ENCODE measurements at regions not wholly inside any gene's neighbourhood (a gene's known extent, or its start where the extent isn't known, plus 50 kb on each side); places are given as distances from the start of the nearest gene placed in this dataset.

DNA sequence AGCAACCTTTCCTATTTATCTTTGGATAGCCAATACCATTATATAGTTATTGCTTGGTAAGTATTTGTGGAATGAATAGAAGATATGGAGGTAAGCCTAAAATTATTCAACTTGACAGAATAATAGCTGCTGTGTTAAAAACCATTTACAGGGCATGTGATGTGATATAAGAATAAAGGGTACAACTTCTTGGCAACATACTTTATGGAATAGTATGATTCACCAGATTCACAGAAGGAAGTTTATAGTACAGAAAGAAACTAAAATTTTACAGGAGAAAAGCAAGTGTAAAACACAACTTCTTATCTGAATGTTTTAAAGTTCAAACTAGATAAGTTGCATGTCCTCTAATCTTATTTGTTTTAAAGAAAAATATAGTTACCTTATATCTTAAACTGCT lies 186.4 kb upstream of the ZRANB2 start:
- no peaks in the 10 kb centered on the region for H3K36me3 ChIP-seq
- no peaks in the 10 kb centered on the region for H3K4me1 ChIP-seq
- no peak overlapping the region for H3K27ac ChIP-seq
- H3K27me3 ChIP-seq, result no peaks in the 10 kb centered on the region
- H3K9me3 ChIP-seq, result no peaks in the 10 kb centered on the region
- TF ChIP-seq POLR2A (IDR thresholded peaks at IDR 0.05), result no peak
- no peak for TF ChIP-seq EP300 (IDR thresholded peaks at IDR 0.05)
- TF ChIP-seq, protein P1, sequence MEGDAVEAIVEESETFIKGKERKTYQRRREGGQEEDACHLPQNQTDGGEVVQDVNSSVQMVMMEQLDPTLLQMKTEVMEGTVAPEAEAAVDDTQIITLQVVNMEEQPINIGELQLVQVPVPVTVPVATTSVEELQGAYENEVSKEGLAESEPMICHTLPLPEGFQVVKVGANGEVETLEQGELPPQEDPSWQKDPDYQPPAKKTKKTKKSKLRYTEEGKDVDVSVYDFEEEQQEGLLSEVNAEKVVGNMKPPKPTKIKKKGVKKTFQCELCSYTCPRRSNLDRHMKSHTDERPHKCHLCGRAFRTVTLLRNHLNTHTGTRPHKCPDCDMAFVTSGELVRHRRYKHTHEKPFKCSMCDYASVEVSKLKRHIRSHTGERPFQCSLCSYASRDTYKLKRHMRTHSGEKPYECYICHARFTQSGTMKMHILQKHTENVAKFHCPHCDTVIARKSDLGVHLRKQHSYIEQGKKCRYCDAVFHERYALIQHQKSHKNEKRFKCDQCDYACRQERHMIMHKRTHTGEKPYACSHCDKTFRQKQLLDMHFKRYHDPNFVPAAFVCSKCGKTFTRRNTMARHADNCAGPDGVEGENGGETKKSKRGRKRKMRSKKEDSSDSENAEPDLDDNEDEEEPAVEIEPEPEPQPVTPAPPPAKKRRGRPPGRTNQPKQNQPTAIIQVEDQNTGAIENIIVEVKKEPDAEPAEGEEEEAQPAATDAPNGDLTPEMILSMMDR (IDR thresholded peaks at IDR 0.05), result no peak
- TF ChIP-seq POLR2AphosphoS5 (IDR thresholded peaks at IDR 0.05), result no peak
- no peak overlapping the region for H3K4me3 ChIP-seq
- no peak for DNase-seq (ENCODE audit: low spot score in 2 of 2)

DNA sequence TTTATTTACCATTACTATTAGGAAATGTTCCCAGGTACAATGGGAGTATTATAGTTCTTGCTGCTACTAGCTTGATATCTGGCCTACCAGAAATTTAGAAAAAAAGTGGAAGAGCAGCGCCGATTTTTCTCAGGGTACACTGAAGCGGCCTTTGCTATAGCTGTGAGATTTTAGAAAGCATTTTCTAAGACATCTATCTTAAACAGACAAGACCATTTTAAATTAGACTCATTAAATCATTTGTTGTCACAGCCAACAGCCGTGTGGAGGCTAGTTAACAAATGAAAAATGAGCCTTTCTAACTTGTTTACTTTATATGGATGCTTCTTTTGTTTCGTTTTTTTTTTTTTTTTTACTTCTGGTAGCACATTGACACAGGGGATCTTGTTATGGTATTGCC lies 183.2 kb upstream of the ZRANB2 start:
- TF ChIP-seq, protein P1 (IDR thresholded peaks at IDR 0.05), result no peak
- TF ChIP-seq POLR2AphosphoS5 (IDR thresholded peaks at IDR 0.05) (no peak), EP300 (IDR thresholded peaks at IDR 0.05) (no peak), POLR2A (IDR thresholded peaks at IDR 0.05) (no peak)
- Histone ChIP-seq H3K27me3 (no peaks in the 10 kb centered on the region), H3K4me3 (no peak overlapping the region), H3K4me1 (no peaks in the 10 kb centered on the region), H3K9me3 (no peaks in the 10 kb centered on the region), H3K27ac (no peak overlapping the region), H3K36me3 (no peaks in the 10 kb centered on the region)
- DNase-seq (ENCODE audit: low spot score in 2 of 2), result no peak
- 70% methylated on average over 5 of the region's 5 CpGs for WGBS

DNA sequence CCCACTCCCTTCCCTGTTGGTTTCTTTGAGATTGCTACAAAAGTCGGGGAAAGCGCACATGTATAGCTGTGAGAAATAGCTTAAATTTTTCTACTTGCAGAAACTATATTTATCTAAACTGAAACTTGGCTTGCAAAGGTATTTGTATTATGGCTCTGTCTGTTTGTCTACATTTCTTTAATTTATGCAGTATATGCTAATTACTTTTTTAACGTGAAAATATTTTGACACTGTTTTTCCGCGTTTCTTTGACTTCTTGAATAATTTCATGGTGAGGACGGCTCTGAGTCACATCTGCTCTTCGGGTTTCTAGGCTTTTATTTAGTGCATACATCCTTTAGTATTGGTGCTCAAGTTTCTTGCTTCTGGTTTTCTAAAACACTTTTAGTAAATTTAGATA lies 182.1 kb upstream of the ZRANB2 start:
- WGBS, result 70% methylated on average over 7 of the region's 7 CpGs
- no peak overlapping the region for H3K27ac ChIP-seq
- H3K36me3 ChIP-seq, result no peaks in the 10 kb centered on the region
- no peak overlapping the region for H3K4me3 ChIP-seq
- no peaks in the 10 kb centered on the region for H3K27me3 ChIP-seq
- no peaks in the 10 kb centered on the region for H3K4me1 ChIP-seq
- no peaks in the 10 kb centered on the region for H3K9me3 ChIP-seq
- TF ChIP-seq POLR2AphosphoS5 (IDR thresholded peaks at IDR 0.05) (no peak), POLR2A (IDR thresholded peaks at IDR 0.05) (no peak), EP300 (IDR thresholded peaks at IDR 0.05) (no peak)
- TF ChIP-seq, protein P1 (IDR thresholded peaks at IDR 0.05), result no peak
- no peak for DNase-seq (ENCODE audit: low spot score in 2 of 2)

DNA sequence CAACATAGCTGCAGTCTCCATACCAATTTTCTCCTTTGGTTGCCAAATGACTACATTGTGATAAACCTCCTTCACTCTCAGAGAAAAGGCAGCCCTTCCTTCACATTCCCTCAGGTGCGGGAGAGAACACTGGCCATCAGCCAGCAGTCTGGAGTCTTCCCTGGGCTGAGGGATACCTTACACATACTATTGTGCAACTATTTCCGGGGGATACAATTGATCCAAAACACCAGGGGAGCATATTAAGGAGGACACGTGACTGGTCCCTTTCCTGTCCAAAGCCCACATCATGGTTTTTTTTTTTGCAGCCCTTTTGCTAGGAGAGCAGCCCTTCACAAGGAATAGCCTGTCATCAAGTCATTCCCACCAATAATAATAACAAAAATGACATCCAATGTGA lies 172.1 kb upstream of the ZRANB2 start:
- WGBS, result 66% methylated on average over 3 of the region's 3 CpGs
- Histone ChIP-seq H3K36me3 (no peaks in the 10 kb centered on the region), H3K9me3 (no peaks in the 10 kb centered on the region), H3K27me3 (no peaks in the 10 kb centered on the region), H3K27ac (no peak overlapping the region), H3K4me1 (no peaks in the 10 kb centered on the region), H3K4me3 (no peak overlapping the region)
- TF ChIP-seq, protein P1 (IDR thresholded peaks at IDR 0.05), result no peak
- no peak for TF ChIP-seq POLR2A (IDR thresholded peaks at IDR 0.05)
- no peak for TF ChIP-seq POLR2AphosphoS5 (IDR thresholded peaks at IDR 0.05)
- no peak for TF ChIP-seq EP300 (IDR thresholded peaks at IDR 0.05)
- DNase-seq (ENCODE audit: low spot score in 2 of 2), result no peak

DNA sequence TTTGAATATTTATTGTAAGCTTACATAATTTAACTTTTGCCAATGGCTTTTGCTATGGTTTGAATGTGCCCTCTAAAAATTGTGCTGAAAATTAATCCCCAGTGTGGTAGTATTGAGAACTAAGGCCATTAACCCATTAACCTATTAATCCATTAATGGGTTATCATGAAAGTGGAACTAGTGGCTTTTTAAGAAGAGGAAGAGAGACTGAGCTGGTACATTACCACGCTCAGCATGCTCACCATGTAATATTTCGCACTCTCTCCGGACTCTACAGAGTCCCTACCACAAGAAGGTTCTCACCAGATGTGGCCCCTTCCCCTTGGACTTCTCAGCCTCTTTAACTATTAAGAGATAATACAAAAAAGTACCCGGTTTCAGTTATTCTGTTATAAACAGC lies 164.4 kb upstream of the ZRANB2 start:
- H3K4me1 ChIP-seq, result no peaks in the 10 kb centered on the region
- TF ChIP-seq, protein P1 (IDR thresholded peaks at IDR 0.05), result no peak
- no peaks in the 10 kb centered on the region for H3K27me3 ChIP-seq
- 88% methylated on average over 4 of the region's 4 CpGs for WGBS
- H3K36me3 ChIP-seq, result no peaks in the 10 kb centered on the region
- H3K9me3 ChIP-seq, result no peaks in the 10 kb centered on the region
- H3K4me3 ChIP-seq, result no peak overlapping the region
- DNase-seq (ENCODE audit: low spot score in 2 of 2), result no peak
- no peak overlapping the region for H3K27ac ChIP-seq
